ENCODE measurements at regions not wholly inside any gene's neighbourhood (a gene's known extent, or its start where the extent isn't known, plus 50 kb on each side); places are given as distances from the start of the nearest gene placed in this dataset.

DNA sequence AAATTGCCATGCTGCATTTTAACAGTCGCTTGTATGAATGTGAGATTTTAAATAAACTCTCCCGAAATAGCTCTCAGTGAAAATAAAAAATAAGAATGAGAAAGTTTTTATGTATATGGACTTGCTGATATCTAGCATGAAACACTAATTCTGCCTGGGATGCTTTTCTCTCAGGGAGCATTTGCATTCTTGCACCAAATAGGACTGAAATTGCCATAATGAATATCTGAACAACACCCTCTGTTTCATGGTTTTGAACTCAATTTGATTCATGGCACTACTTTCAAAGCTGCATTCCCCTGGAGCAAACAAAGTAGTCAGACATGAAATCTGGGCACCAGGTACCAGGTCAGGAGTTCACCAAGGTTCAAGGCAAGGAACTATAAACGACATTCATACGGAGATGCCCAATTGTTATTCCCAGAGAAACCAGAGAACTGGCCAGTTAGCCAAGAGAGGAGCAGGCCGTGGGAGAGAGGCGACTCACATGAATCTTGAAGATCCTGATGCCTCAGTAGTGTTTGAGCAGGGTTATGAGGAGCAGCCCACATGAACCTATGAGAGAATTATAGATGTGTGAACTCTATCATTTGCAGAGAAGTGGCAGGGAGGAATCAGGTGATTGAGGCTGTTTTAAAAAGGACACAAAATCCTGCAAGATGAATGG lies 270.6 kb upstream of the ZC3H12C start:
- TF ChIP-seq, protein P1, sequence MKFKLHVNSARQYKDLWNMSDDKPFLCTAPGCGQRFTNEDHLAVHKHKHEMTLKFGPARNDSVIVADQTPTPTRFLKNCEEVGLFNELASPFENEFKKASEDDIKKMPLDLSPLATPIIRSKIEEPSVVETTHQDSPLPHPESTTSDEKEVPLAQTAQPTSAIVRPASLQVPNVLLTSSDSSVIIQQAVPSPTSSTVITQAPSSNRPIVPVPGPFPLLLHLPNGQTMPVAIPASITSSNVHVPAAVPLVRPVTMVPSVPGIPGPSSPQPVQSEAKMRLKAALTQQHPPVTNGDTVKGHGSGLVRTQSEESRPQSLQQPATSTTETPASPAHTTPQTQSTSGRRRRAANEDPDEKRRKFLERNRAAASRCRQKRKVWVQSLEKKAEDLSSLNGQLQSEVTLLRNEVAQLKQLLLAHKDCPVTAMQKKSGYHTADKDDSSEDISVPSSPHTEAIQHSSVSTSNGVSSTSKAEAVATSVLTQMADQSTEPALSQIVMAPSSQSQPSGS (IDR thresholded peaks at IDR 0.05; ENCODE audit: low read length) = no peak
- TF ChIP-seq CREB1 (IDR thresholded peaks at IDR 0.05; ENCODE audit: low read depth) = no peak
